HG03196 (cell line): ENCODE measurements at regions not wholly inside any gene's neighbourhood (a gene's known extent, or its start where the extent isn't known, plus 50 kb on each side); places are given as distances from the start of the nearest gene placed in this dataset.

ENCODE experiments used
- ATAC-seq: cut with Tn5 transposase; IDR thresholded peaks from one replicate; pipeline ENCODE4 v1.9.1; 2021; ENCODE audit not compliant: unreplicated experiment

DNA sequence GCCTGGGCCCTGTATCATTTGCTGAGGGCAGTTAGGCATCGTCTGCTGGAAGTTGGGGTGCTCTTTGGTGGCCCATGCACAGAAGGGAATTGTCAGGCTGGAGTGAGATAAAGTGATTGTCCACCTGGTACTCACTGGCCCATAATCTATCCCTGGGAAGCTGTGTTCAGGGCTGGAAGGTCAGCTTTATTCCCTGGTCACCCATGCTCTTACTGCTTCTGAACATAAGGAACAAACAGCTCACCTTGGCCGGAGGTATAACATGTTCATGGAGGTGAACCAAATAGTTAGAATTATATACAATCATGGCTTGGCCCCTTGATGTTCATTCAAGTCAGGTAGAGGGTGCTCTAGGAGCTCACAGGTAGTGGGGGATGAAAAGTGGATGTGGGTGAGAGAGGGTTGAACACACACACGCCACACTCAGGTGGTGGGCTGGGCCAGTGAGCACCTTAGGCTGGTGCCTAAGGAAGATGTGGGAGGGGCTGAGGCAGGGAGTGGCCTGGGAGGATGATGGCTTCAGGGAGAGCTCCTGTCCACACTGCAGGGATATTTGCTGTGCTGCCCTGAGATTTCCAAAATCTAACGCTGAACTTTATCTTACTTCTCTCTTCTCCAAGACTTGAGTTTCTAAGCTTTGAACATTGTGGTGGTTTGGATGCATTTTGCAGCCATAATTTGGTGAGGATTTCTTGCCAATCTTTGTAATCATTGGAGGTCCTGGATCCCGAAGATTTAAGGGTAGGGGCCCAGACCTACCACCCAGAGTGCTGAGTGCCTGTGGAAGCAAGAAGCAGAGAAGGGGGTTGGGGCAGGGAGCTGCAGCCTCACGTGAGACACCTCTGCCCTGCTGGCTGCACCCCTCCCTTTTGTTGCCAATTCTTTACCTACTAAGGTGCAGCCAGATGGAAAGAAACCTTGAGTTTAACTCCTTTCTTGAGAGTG lies 420.6 kb downstream of the ZNF536 start:
- no peak for ATAC-seq

DNA sequence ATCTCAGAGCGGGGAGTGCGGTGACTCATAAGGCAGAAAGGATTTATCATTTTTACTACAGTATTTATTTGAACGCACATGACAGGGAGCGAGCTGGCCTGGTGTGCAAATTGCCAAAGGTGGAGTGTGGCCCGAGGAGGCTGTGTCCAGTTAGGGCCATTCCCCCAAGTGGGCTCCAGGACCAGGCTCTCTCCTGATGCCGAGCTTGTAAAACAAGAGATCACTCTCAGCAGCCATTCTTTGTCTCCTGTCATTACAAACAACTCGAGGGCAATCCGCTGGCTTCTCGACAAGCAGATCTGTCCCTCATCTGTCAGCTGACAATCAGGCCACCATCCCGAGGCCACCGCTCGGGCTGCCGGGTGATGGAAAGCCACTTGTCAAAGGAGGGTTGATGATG lies 418.9 kb downstream of the ZNF536 start:
- ATAC-seq = no peak

DNA sequence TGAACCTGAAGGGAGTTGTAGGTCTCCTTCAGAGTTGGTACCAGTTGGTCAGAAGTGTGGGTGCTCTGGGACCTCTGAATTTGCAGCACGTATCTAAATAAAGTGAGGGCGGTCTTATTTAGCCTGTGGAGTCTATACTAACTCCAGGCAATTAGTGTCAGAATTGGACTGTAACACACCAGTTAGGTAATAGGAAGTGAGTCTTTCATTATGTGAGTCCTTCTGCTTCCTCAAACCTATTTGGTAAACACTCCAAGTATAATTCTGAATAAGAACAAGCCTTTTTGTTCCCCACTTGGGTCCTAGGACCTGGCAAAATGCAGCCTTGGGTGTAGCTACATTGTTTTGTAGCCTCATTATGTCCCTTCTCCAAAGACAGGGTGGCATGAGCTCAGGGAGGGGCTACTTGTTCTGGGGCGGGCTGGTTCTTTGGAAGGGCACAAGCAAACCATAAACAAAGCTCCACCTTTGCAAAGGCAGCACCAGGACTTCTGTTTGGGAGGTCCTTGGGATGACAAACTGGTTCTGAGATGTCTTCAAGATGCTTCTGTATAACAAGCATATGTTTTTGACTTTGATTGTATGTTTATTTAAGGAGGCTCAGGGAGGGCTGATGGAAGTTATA lies 418.0 kb downstream of the ZNF536 start:
- ATAC-seq = no peak

DNA sequence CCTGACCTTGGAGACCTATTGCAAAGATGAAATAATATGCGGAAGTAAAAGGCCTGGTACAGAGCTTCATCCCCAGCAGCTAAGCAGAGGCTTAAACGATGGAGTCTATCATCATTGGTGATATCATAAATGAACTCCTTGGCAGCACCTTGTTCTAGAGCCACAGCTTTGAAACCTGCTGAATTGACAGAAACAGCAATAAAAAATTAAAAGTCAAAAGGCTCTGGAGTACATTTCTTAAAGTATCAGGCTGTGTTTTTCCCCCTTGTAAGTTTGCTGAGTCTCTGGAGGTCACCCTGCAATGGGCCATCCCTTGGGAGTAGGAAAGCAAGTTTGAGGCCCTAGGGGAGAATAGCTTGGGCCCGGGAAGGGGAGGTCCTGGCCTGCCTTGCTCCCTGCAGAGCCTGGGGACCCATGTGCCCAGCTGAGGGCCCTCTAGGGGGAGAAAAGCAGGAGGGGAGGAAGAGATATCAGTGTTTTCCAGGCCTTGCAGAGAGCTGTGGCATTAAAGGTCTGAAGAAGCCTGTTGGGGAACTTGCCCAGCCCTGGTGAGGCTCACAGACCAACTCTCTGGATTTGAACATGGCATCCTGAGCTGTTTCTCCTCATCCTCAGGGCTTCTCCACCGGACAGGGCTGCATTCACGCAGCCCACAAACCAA lies 416.1 kb downstream of the ZNF536 start:
- ATAC-seq = no peak

DNA sequence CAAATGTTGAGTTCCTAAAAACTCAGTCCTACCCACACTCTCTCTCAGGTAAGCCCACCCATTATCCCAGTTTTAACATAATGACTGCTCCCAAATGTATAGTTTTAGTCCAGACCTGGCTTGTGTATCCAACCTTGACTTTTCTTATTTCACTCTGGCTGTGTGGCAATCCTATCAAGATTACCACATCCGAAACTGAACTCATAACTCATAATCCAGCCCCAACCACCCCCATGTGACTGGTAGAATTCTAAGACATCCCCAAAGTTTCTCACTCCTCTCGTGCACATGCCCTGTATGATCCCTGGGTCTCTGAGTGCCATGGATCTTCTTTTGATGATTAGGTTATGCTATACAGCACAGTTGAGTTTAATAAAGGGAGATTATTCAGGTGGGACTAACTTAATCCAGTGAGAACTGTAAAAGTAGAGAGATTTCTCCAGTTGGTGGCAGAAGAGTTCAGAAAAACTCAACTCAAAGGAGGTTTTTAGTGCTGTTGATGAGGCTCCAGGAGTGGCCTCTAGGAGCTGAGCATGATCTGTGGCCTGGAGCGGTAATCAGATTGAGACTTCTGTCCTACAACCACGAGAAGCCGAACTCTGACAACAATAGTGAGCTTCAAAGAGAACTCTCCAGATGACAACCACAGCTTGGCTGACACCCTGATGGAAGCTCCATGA lies 413.4 kb downstream of the ZNF536 start:
- no peak for ATAC-seq

DNA sequence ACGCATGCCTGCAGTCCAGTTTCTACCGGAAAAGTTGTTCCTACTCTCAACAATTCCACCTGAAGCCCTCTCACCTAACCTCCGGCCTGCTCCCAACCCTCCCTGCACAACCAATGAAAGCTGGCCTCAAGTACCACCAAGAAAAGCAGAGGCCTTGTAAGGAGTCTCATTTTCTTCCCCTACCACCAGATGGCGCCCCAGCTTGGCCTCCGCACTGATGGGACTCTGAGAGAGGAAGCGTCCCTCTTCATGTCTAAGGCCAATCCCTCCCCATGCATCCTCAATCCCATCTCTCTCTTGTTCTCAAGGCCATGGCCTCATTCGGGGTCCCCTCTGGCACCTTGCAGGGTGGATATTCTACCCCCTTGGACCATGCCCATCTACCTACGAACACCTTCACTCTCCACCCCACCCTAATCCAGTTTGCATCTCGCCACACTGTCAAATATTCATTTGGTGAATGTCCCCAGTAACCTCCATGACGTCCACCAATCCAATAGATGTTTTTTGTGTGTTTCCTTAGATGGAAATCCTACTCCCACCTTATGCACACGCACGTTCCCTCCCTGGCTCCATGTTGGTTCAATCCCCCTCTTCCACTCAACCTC lies 412.8 kb downstream of the ZNF536 start:
- ATAC-seq = no peak

DNA sequence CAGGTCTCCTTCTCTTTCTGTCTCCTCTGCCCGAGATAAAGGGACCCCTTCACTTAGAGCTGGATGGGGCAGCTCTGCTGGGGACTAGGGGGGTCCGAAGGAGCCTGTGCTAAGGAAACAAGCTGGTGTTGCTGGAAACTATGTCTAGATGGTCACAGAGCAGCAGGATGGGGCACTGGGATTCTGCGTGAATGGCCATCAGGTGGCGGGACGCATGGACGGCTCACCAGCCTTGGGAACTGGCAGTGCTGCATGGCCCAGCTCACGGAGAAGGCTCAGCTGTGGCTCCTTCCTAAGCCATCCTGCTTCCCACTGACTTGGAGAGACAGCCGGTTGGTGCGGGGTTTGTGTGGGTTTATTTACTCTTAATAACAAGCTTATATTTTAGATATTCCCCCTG lies 411.8 kb downstream of the ZNF536 start:
- no peak for ATAC-seq

DNA sequence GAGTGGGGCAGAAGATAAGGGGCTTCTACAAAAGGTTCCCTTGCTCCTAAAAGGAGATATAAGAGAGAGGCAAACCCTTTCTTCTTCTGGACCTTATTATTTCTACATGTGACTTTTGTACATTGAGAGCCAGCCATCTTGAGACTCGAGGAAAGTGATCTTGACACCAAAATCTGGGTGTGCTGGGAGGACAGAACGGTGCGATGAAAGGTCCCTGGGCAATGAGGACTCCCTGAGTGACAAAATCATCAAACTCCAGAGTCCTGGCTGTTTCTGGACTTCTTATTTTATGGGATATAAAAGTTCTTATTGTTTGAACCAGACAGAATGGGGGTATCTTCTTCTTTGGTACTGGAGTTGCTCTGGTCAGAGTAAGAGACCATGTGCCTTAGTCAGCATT lies 411.0 kb downstream of the ZNF536 start:
- no peak for ATAC-seq

DNA sequence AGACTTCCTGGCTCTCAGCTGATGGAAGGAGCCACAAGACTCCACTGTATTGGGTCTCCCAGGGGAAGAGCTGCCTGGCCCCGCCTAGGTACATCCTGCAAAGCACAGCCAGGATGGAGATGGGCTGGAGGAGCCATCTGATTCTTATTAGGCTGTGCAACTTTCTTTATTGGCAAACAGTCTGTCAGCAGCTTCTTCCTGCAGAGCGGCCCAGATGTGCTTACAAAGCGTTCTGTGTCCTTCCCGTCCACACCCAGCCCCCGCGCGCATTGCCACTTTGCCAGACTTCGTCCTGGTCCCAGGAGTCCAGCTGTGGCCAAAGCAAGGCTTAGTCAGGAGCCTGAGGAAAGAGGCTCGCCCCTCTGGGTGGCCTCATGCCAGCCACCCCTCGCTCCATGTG lies 409.3 kb downstream of the ZNF536 start:
- ATAC-seq = no peak

DNA sequence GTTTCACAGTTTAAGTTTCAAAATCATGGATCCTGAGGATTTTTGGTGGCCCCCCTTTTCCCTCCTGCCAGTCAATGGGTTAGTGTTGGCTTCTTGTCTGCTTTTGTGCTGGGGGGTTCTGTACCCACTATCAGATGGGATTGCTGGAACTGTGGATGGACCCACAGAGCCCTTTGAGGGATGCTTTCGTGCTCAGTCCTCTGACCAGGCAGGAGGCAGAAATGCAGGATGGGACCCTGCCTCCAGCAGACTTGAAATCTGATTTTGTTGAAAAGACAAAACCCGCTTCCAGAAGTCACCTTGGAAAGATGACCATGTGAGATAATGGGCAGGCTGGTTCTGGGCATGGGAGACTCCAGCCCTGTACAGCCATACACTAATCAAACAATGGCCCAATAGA lies 408.9 kb downstream of the ZNF536 start:
- no peak for ATAC-seq

DNA sequence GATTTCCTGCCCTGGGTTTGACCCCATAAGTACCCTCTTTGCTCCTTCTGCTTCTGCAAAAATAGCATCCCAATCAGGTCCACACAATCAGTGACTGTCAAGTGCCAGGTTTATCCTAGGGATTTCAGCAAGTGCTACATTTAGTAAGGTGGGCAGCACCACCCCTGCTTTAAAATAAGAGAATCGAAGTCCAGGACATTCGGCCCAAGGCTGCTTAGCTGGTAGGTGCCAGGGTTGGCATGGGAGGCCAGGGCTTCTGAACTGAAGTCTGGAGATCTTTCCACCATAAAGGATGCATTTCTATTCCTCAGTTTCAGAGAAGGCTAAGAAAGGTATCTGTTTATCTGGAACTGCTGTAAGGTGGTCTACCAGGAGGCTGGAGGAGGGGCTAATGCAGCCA lies 408.3 kb downstream of the ZNF536 start:
- no peak for ATAC-seq

DNA sequence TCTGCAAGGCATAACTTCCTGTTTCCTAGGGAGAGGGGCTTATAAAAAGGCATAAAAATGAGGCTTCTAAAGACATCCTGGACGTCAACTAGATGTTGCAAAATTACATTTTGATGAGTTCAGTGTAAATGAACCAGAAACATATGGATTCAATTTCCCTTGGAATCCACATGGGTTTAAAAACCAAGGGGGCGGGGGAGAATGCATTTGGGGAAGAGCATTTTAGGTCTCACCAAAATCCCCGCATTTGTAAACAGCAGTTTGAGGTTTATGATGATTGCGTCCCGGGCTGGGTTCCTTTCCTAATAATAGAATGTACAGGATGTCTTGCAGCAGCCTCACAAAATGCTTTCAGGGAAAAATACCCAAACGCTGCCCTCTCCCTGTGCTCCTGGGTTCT lies 407.8 kb downstream of the ZNF536 start:
- ATAC-seq = no peak

DNA sequence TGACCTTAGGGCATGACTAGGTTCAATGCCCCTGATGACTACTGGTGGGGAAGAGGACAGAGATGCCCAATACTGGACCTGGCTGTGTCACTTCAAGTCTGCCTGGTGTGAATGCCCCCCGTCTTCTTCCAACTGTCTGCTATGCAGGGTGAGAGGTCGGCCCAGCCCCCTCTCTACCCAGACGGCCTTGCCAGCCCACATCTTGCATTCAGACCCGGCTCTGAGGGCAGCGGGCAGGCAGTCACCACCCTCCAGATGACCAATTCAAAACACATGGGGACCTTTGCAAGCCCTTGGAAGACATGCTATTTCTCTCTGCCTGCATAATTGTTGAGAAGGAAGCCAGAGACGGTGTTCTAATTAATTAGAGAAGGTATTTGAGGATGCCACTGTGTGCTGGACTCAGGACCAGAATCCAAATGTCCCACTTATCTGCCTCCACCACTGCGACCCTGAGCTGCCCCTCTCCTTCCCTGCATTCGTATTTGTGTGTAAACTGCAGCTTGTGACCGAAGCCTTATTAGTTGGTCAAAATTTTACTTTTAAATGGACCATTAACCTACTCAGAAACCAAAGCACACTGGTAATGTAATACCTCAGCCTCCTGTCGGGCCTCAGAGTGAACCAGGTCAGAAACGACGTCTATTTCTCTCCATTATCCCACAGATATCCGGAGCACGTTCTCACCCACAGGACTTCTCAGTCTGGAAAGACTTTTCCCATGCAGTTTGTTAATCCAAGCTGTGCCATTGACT lies 407.0 kb downstream of the ZNF536 start:
- ATAC-seq = no peak

DNA sequence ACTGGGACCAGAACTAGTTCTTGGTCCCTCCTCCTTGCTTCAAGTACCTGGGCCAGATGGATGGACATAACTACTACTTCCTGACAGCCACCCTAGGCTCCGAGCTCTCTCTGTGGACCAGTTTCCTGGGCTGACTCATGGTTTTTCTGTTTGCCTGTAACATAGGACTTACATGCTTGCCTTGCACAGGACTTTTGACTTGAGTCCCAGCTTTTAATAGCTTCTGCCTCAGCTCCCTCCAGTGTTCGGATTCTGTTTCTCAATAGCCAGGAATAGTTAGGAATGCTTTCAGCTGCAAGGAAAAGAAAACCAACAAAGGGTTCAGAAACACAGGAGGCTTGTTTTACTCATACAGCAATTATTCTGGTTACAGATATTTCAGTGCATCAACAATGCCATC lies 405.9 kb downstream of the ZNF536 start:
- no peak for ATAC-seq

DNA sequence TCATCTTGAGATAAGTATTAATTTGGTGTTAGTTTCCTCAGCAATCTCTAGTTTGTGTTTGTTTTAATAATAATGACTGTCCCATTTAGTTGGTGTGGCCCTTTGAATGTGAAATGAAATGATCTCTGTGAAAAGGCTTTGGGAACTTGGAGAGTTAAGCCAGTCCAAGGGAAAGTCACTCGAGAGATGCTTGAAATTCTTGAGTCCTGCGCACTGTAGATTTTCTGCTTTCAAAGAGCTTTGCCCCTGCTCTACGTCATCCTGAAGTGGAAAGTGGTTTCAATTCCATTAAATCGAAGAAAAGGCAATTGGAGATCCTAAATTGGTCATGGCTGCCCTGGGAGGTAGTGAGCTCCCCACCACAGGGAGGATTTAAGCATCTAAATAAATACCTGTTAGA lies 403.8 kb downstream of the ZNF536 start:
- no peak for ATAC-seq

DNA sequence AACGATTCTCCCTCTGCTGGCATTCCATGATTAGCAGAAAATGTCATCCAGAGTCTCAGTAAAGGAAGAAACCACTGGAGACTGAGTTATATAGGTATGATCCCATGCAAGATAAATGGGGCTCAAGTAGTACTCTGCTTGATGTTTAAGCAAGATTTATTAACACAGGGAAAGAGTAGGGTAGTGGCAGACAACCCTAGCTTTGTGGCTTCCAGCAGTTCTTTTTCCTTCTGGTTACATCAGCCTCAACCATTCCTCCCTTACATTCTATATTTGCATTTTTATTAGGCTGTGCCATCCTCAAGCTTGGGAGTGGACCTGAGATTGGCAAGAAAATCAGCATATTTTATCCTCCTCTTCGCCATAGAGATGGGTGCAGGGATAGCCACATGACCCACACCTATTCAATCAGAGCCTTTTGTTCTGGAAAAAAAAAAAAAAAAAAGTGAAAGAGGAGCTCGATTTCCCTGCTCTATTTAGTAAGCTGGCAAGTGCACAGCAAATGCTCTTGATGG lies 402.1 kb downstream of the ZNF536 start:
- no peak for ATAC-seq

DNA sequence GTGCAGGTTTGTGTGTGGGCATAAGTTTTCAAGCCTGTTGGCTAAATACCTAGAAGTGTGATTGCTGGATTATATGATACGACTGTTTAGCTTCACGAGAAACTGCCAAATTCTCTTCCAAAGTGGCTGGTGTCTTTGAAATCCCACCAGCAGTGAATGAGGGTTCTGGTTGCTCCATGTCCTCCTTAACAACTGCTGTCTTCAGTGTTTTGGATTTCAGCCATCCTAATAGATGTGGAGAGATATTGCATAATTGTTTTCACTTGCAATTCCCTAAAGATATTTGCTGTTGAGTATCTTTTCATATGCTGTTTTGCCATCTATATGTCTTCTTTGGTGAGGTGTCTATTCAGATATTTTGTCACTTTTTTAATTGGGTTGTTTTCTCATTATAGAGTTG lies 390.5 kb downstream of the ZNF536 start:
- ATAC-seq = no peak

DNA sequence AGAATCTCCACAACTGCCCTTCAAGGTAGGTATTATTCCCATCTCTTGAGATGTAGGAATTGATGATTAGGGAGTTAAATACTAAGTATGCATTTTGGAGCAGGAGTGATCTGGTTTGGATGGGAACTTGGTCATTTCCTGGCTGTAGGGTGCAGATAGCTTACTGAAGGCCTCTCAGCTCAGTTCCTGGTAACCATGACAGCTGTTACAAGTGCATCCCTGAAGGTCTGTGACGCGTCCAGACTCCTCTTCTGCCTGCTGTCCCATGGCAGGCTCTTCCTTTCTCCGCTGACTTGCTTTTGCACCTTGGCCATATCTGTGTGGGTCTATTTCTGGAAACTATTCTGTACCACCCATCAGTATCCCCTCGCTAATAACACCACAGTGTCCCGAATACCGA lies 387.8 kb downstream of the ZNF536 start:
- no peak for ATAC-seq

DNA sequence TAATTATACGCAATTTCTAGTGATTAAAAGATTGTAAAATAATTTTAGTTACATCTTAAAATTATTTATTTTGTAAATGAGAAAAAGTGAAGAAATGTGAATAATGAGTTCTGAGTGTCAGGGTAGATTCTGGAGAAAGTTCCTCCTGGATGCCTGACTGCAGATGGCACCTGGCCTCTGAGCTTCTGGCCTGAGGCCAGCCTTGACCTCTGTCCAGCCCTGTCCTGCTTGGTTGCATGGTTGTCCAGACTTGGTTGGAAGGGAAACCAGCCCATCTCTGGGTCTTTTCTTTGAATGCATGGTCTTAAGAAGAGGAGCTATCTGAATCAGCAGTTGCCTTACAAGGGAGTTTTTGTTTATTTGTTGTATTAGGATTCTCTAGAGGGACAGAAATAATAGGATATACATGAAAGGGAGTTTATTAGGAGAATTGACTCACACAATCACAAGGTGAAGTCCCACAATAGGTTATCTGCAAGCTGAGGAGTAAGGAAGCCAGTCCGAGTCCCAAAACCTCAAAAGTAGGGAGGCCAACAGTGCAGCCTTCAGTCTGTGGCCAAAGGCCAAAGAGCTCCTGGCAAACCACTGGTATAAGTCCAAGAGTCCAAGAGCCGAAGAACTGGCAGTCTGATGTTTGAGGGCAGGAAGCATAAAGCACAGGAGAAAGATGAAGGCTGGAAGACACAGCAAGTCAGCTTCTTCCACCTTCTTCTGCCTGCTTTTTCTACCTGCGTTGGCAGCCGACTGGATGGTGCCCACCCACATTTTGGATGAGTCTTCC lies 385.8 kb downstream of the ZNF536 start:
- no peak for ATAC-seq
